Panc1 (cell line): ENCODE measurements at regions not wholly inside any gene's neighbourhood (a gene's known extent, or its start where the extent isn't known, plus 50 kb on each side); places are given as distances from the start of the nearest gene placed in this dataset.

ENCODE experiments used
- ATAC-seq: fragments of 200-7000 bp; cut with Tn5 transposase; 2 replicates; pipeline ENCODE4 v1.9.1; 2020; ENCODE audit warnings: mild to moderate bottlenecking, moderate library complexity
- BruUV-seq: library from RNA; stranded (reverse); fragments of 400-500 nt; replicated peaks from 2 replicates; lab custom pipeline; 2021; lab: Mats Ljungman, UMichigan
- CTCF ChIA-PET: fragments of 300-600 bp; sonication (Branson Sonifier 250); formaldehyde crosslinking; loops from one replicate; lab custom pipeline; 2022; ENCODE audit warnings: antibody characterized with exemption; lab: Charles Lee
- POLR2A ChIA-PET: fragments of 300-600 bp; sonication (Branson Sonifier 250); formaldehyde crosslinking; loops from one replicate; lab custom pipeline; 2022; ENCODE audit warnings: antibody characterized with exemption; lab: Charles Lee
- DNase-seq: peaks from one replicate; pipeline ENCODE4 v3.0.0-alpha.2; 2010; ENCODE audit warnings: low read depth, low spot score
- H3K27ac ChIP-seq: 2 replicates; pipeline ENCODE4 v1.5.1; 2011; ENCODE audit warnings: mild to moderate bottlenecking, low read length, inconsistent platforms
- H3K27me3 ChIP-seq: fragments of 200-500 bp; sonication (Bioruptor generic); 2 replicates; pipeline ENCODE4 v1.6.0; 2014; ENCODE audit warnings: low read length, inconsistent platforms; ENCODE audit not compliant: control insufficient read depth, insufficient read depth
- H3K36me3 ChIP-seq: fragments of 200-500 bp; sonication (Bioruptor generic); 2 replicates; pipeline ENCODE4 v1.5.1; 2014; ENCODE audit warnings: inconsistent platforms, mild to moderate bottlenecking, low read length, moderate library complexity; ENCODE audit not compliant: control insufficient read depth, insufficient read depth
- H3K4me1 ChIP-seq: 2 replicates; pipeline ENCODE4 v1.5.1; 2011; ENCODE audit warnings: inconsistent platforms, mild to moderate bottlenecking, low read length, moderate library complexity; ENCODE audit not compliant: control insufficient read depth, insufficient read depth
- H3K4me3 ChIP-seq, 2 experiments: 2 replicates each; pipeline ENCODE4 v1.5.1; 2011 to 2012; ENCODE audit warnings: low read depth in 2 of 2, low read length in 2 of 2, mild to moderate bottlenecking in 2 of 2, inconsistent platforms in 1 of 2, moderate library complexity in 1 of 2
- H3K9me3 ChIP-seq: fragments of 200-500 bp; sonication (Bioruptor generic); 2 replicates; pipeline ENCODE4 v1.5.1; 2014; ENCODE audit warnings: low read depth, mild to moderate bottlenecking, inconsistent platforms, low read length, moderate library complexity; ENCODE audit not compliant: control insufficient read depth, insufficient read depth
- CTCF ChIP-seq: fragments of 450-650 bp; IDR thresholded peaks from 2 replicates; pipeline ENCODE4 v1.5.1; 2017; ENCODE audit warnings: mild to moderate bottlenecking
- POLR2AphosphoS5 ChIP-seq: IDR thresholded peaks from 2 replicates; pipeline ENCODE4 v1.6.1; 2012; ENCODE audit warnings: mild to moderate bottlenecking, low read depth, low read length, moderate library complexity
- REST ChIP-seq, 2 experiments: IDR thresholded peaks; 2 replicates each; pipeline ENCODE4 v1.6.1; 2011 to 2012; ENCODE audit warnings: low read depth in 2 of 2, control low read depth in 1 of 2, low read length in 1 of 2, mild to moderate bottlenecking in 1 of 2, moderate library complexity in 1 of 2; ENCODE audit not compliant: insufficient read depth in 1 of 2
- SIN3A ChIP-seq: IDR thresholded peaks from 2 replicates; pipeline ENCODE4 v1.6.1; 2012; ENCODE audit warnings: low read depth, mild to moderate bottlenecking, low read length, moderate library complexity, borderline replicate concordance; ENCODE audit not compliant: insufficient read depth
- TCF7L2 ChIP-seq: IDR thresholded peaks from 2 replicates; pipeline ENCODE4 v1.6.1; 2011; ENCODE audit warnings: mild to moderate bottlenecking, low read depth, low read length, inconsistent platforms
- in situ Hi-C: cut with HindIII; loops from 2 replicates; pipeline ENCODE4 v1.10.0; 2016; ENCODE audit warnings: low sequenced_read_pairs, low pct_unique_long_range_greater_than_20kb
- intact Hi-C: fragments of 100-400 bp; cut with micrococcal nuclease; formaldehyde crosslinking; loops from one replicate; pipeline ENCODE4 v1.10.0; 2022; ENCODE audit not compliant: unreplicated experiment

GRCh38 chr15:96273317-96274086 lies 57.0 kb upstream of the NR2F2 start:
- TF ChIP-seq CTCF: no peak
- 0 out of 2 replicates have a peak, but pooled peaks have one; percentile 22 for TF ChIP-seq TCF7L2
- no peak for TF ChIP-seq POLR2AphosphoS5
- no peak for TF ChIP-seq REST (IDR thresholded peaks at IDR 0.05; ENCODE audit: insufficient read depth in 1 of 2, low read depth in 2 of 2, low read length in 1 of 2)
- no peak for TF ChIP-seq SIN3A

GRCh38 chr15:96274087-96274440 lies 56.4 kb upstream of the NR2F2 start:
- DNase-seq (no peak), ATAC-seq (no peak)
- Histone ChIP-seq H3K4me3 (no peak overlapping the region), H3K36me3 (no peaks in the 10 kb centered on the region; the same call in 1 of the 2 replicates), H3K4me1 (peaks cover 13% of the 10 kb centered on the region), H3K27me3 (no peaks in the 10 kb centered on the region), H3K27ac (peak overlapping the region; percentile 40), H3K9me3 (no peaks in the 10 kb centered on the region)
- no TSS peak for BruUV-seq
- ChIA-PET POLR2A (no interaction called here), CTCF (no interaction called here)
- in situ Hi-C loops: no loop called here
- TF ChIP-seq CTCF (no peak), TCF7L2 (no peak), POLR2AphosphoS5 (no peak), SIN3A (no peak), REST (IDR thresholded peaks at IDR 0.05; ENCODE audit: insufficient read depth in 1 of 2, low read depth in 2 of 2, low read length in 1 of 2) (no peak)
- intact Hi-C loops: no loop called here

More at GRCh38 chr15:96273317-96274086, 57.0 kb upstream of the NR2F2 start:
- ChIA-PET CTCF (no interaction called here), POLR2A (no interaction called here)
- no peaks in the 10 kb centered on the region; the same call in 1 of the 2 replicates for H3K36me3 ChIP-seq
- ATAC-seq (peak; percentile 96), DNase-seq (peak; percentile 88)
- H3K9me3 ChIP-seq: no peaks in the 10 kb centered on the region
- in situ Hi-C loops (no loop called here), intact Hi-C loops (no loop called here)
- no peak overlapping the region for H3K4me3 ChIP-seq
- H3K4me1 ChIP-seq: peaks cover 18% of the 10 kb centered on the region
- peak overlapping the region; percentile 40 for H3K27ac ChIP-seq
- BruUV-seq: no TSS peak
- H3K27me3 ChIP-seq: no peaks in the 10 kb centered on the region
